Skeletal muscle tissue (tissue), 3 donors: ENCODE measurements at regions not wholly inside any gene's neighbourhood (a gene's known extent, or its start where the extent isn't known, plus 50 kb on each side); places are given as distances from the start of the nearest gene placed in this dataset.

Source experiments
- H3K27ac ChIP-seq: one replicate; pipeline ENCODE4 v1.7.0; 2013; ENCODE audit warnings: mild to moderate bottlenecking, low read depth, low read length, inconsistent platforms
- H3K27me3 ChIP-seq, 3 donors: one replicate each; pipeline ENCODE4 v1.7.0; 2013; ENCODE audit warnings: low read length in 3 of 3; ENCODE audit not compliant: control insufficient read depth in 3 of 3, insufficient read depth in 3 of 3
- H3K36me3 ChIP-seq, 3 donors: one replicate each; pipeline ENCODE4 v1.7.0; 2013; ENCODE audit warnings: low read length in 3 of 3; ENCODE audit not compliant: control insufficient read depth in 3 of 3, insufficient read depth in 3 of 3
- H3K4me1 ChIP-seq, 3 donors: one replicate each; pipeline ENCODE4 v1.7.0; 2013; ENCODE audit warnings: low read length in 3 of 3, mild to moderate bottlenecking in 3 of 3; ENCODE audit not compliant: control insufficient read depth in 3 of 3, insufficient read depth in 3 of 3
- H3K4me3 ChIP-seq, 3 donors: one replicate each; pipeline ENCODE4 v1.7.0; 2013; ENCODE audit warnings: low read length in 3 of 3
- H3K9ac ChIP-seq, 3 donors: one replicate each; pipeline ENCODE4 v1.7.0; 2013; ENCODE audit warnings: low read length in 3 of 3, mild to moderate bottlenecking in 3 of 3, moderate library complexity in 2 of 3, low read depth in 1 of 3
- H3K9me3 ChIP-seq, 3 donors: one replicate each; pipeline ENCODE4 v1.7.0; 2013; ENCODE audit warnings: low read length in 3 of 3; ENCODE audit not compliant: control insufficient read depth in 3 of 3
- donor health status: Osteomylitis.

DNA sequence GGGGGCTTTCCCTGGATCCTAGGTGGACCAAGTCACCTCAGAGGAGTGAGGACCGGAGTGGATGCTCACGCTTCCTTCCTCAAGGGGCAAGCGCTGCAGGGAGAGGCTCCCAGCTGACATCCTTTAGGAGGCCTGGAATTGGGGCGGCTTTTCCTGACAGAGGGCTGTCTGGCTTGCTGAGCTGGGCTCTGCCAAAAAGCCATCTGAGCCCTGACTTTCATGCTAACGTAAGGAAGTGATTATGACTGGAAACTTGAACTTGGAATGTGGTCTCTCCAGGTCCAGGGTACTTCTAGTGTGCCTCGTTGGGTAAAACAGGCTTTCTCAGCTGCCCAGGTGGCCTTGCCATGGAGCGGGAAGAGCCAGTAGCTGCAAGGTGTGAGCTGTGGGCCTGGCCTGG lies 268.3 kb upstream of the SPRED2 start:
- Histone ChIP-seq H3K36me3 (no peaks in the 10 kb centered on the region), H3K27ac (no peak overlapping the region), H3K27me3 (no peaks in the 10 kb centered on the region), H3K4me1 (no peaks in the 10 kb centered on the region), H3K9me3 (no peaks in the 10 kb centered on the region), H3K9ac (no peak overlapping the region), H3K4me3 (no peak overlapping the region)

DNA sequence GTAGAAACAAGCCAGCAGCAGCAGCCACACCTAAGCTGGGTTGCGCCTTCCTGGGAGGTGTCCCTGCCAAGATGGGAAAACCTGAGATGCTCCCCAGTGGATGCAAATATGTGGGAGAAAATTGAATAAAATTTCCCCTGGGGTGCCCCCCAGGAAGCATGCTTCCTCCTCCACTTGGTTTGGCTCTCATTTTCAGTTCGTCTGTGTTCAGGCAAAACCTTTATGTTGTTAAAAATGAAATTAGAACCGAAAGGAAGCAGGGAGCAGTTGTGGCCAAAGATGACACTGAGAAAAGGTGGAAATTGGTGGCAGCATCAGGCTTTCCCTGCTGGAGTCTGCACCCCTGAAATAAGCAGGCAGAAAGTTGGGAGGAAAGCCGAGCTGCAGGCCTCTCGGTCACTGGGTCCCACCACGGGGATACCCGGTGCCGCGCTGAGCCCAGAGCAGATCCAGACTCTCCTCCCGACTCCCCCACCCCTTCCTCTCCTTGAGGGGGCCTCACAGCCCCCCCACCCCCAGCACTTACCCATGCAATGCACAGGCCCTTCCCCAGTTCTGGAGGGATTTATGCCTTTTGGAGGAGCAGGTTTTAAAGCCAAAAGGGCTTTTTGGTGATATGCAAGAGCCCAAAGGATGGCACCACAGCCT lies 267.7 kb upstream of the SPRED2 start:
- H3K36me3 ChIP-seq, result no peaks in the 10 kb centered on the region
- H3K27me3 ChIP-seq, result no peaks in the 10 kb centered on the region
- H3K4me3 ChIP-seq, result no peak overlapping the region
- H3K9me3 ChIP-seq, result no peaks in the 10 kb centered on the region
- no peaks in the 10 kb centered on the region for H3K4me1 ChIP-seq
- H3K27ac ChIP-seq, result no peak overlapping the region
- H3K9ac ChIP-seq, result no peak overlapping the region

DNA sequence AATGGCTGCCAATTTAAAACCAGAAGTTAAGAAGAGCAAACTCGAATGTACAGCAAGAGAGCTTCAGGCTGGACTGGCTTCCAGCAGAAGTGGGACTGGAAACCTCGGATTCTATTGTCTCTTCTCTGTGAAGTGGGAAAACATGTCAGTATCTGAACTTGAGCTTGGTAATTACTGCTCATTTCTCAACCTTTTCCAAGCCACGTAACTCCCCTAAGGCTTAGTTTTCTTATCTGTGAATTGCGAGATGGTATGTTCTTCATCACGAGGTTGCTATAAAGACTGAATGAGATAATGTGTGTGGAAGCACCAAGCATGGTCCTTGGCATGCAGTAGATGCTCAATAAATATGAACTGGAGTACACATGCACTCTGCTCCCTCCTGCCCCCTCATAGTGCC lies 259.4 kb upstream of the SPRED2 start:
- peaks cover 0 to 3% (median 2%) of the 10 kb centered on the region in 3 donors for H3K27me3 ChIP-seq
- H3K9ac ChIP-seq, result no peak overlapping the region
- H3K4me3 ChIP-seq, result no peak overlapping the region
- H3K27ac ChIP-seq, result no peak overlapping the region
- H3K9me3 ChIP-seq, result no peaks in the 10 kb centered on the region
- H3K4me1 ChIP-seq, result peaks cover 3 to 14% (median 4%) of the 10 kb centered on the region in 3 donors
- H3K36me3 ChIP-seq, result no peaks in the 10 kb centered on the region

DNA sequence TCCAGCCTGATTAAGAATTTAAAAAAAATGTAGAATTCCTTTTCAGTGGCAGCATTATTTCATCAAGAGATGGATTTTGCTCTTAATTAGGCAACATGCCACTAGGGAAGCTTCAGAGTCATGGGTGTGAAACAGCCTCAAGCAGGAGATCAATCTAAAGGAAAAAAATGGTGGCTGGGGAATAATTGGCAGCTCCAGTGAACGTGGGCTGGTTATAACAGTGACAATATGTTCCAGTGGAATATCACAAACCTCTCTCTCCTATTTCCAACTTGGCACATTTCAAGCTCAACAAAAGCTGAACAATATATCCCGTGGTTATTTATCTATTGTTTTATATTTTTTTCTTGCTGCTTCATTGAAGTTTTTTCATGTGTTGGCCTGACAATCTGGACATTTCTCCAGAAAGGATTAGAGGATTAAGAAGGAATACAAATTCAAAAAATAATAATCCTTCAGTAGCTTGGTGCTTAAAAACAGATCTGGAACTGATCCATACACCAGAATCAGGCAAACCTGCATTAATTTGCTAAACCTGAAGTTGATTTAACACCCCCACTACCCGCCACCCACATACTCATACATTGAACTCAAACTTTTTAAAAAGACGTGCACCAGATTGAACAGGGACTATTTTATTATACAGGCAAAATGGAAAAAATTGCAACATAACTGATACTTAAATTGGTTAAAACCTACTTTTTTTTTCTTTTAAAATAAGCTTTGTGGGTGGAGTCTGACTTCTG lies 255.9 kb upstream of the SPRED2 start:
- Histone ChIP-seq H3K4me3 (peak overlapping the region in 1 of 3 donors; percentile 51), H3K9ac (no peak overlapping the region), H3K27me3 (peaks cover 0 to 3% (median 2%) of the 10 kb centered on the region in 3 donors), H3K9me3 (no peaks in the 10 kb centered on the region), H3K4me1 (peaks cover 4 to 16% (median 6%) of the 10 kb centered on the region in 3 donors), H3K27ac (no peak overlapping the region), H3K36me3 (no peaks in the 10 kb centered on the region)

DNA sequence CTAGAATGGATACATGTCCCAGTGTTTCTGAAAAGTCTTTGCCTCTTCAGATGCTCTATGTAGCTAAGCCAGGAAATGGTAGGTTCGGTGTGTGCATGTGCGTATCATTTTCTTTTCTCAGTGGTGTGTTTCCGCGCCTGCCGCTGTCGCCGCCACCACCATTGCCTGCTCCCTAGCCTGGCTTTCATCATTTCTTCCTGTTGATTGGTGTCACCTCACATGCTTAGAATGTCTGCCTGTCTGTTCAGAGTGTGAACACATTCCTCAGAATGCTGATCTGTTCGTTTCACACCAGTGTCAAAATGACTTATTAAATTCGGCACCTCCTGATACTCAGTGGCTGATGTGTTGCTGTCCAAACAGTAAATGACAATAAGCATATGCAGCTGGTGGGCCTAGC lies 255.2 kb upstream of the SPRED2 start:
- H3K4me3 ChIP-seq, result peak overlapping the region in 2 of 3 donors; percentile 49 to 51
- H3K27ac ChIP-seq, result peak overlapping the region; percentile 27
- H3K4me1 ChIP-seq, result peaks cover 4 to 16% (median 6%) of the 10 kb centered on the region in 3 donors
- H3K9me3 ChIP-seq, result no peaks in the 10 kb centered on the region
- H3K9ac ChIP-seq, result peak overlapping the region in 1 of 3 donors; percentile 33
- H3K27me3 ChIP-seq, result peaks cover 0 to 3% (median 2%) of the 10 kb centered on the region in 3 donors
- H3K36me3 ChIP-seq, result no peaks in the 10 kb centered on the region

DNA sequence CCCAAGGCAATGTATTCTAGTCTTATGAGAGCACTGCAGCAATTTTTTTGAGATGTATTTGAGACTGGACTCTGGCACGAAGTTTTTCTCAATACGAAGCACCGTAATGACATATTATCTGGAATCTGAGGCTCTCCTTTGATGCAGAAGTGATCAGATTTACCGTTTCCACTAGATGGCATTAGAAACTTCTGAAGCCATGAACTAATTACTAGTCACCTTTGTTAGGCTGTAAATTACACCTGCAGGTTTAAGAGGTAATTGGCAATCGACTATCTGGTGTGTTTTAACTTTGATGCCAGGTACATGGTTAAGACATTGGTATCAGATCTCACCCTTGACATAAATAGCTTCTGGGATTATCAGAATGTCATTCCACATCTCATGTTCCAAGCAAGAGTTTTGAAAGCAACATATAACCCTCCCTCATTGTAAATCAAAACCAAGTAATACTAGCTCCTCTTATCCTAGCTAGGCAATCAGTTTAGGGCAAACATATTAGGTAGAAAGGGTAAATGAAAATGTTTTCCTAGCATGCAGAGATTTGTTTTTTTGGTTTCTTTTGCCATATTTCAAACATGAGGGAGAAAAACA lies 254.6 kb upstream of the SPRED2 start:
- H3K27ac ChIP-seq, result peak overlapping the region; percentile 27
- H3K9ac ChIP-seq, result peak overlapping the region in 1 of 3 donors; percentile 33
- H3K4me1 ChIP-seq, result peaks cover 4 to 16% (median 6%) of the 10 kb centered on the region in 3 donors
- H3K4me3 ChIP-seq, result peak overlapping the region in 2 of 3 donors; percentile 0 to 51
- H3K9me3 ChIP-seq, result no peaks in the 10 kb centered on the region
- no peaks in the 10 kb centered on the region for H3K36me3 ChIP-seq
- peaks cover 0 to under 1% (median under 1%) of the 10 kb centered on the region in 3 donors for H3K27me3 ChIP-seq

DNA sequence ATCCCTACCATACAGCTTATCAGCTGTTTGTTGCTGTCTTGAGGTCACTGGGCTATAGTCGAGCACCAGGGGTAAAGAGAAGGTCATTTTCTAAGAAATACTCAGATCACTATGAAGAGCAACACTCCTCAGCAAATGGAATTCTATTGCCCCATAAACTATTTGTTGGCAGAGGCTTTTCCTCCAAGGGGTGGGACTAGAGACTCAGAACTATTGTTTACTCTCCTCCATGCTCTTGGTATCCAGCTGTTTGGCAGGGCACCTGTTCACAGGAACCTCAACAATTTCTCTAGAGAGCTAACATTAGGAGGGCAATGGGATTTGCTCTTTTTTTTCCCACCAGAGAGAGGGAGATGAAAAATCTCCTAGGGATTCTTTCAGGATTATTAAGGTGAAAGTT lies 249.1 kb upstream of the SPRED2 start:
- Histone ChIP-seq H3K9me3 (peaks cover 0 to 5% (median 0%) of the 10 kb centered on the region in 3 donors), H3K36me3 (no peaks in the 10 kb centered on the region), H3K27me3 (no peaks in the 10 kb centered on the region), H3K4me1 (no peaks in the 10 kb centered on the region), H3K4me3 (no peak overlapping the region), H3K27ac (no peak overlapping the region), H3K9ac (no peak overlapping the region)

DNA sequence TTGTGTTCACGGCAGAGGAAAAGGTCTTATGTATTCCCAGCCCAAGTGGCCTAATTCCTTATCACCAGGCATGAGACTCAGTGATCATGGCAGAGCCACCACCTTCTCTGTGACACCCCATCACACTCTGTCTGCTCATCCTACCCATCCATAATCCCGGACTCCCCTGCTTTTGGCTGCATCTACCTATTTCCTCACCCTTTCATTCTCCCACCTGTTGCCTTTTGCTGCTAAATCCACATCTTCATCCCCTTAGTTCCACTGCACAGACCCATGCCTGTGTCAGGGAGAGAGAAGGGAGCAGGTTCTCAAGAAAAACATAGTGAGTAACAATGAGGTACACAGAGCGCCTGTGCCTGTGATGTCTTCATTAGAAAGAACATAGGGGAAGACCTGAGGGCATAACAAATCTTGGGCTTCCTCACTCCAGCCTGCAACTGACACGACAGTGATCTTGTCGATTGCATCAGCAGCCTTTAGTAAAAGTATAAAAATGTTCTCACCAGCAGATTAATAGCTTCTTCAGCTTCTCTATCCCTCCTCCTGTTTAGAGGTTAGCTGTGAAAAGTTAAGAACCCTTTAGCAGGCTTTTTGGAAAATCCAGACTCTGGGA lies 246.5 kb upstream of the SPRED2 start:
- Histone ChIP-seq H3K4me1 (no peaks in the 10 kb centered on the region), H3K27ac (no peak overlapping the region), H3K27me3 (no peaks in the 10 kb centered on the region), H3K9me3 (peaks cover 6 to 11% (median 8%) of the 10 kb centered on the region in 3 donors), H3K9ac (no peak overlapping the region), H3K36me3 (no peaks in the 10 kb centered on the region), H3K4me3 (no peak overlapping the region)

DNA sequence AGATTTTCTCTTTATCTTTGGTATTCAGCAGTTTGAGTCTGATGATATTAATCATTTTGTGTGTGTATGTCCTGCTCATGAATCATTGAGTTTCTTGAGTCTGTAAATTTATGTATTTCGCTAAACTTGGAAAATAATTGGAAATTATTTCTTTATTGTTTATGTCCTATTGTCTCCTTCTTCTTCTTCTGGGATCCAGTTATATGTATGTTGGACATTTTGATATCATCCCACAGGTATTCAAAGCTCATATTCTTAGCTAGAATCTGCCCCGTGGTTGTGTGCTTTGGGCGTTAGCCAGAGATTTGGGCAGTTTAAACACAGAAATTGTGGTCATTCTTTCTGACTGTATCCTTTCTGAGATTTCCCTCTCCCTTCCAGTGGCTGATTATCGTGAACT lies 243.0 kb upstream of the SPRED2 start:
- Histone ChIP-seq H3K36me3 (no peaks in the 10 kb centered on the region), H3K9me3 (peaks cover 6 to 11% (median 8%) of the 10 kb centered on the region in 3 donors), H3K9ac (no peak overlapping the region), H3K27ac (no peak overlapping the region), H3K27me3 (no peaks in the 10 kb centered on the region), H3K4me1 (no peaks in the 10 kb centered on the region), H3K4me3 (no peak overlapping the region)
